CD14-positive monocyte (primary cell): ENCODE measurements at regions not wholly inside any gene's neighbourhood (a gene's known extent, or its start where the extent isn't known, plus 50 kb on each side); places are given as distances from the start of the nearest gene placed in this dataset.

Source experiments
- DNase-seq, 3 donors: peaks; one replicate each; pipeline ENCODE4 v3.0.0-alpha.2; 2011 to 2022
- H2AFZ ChIP-seq: 2 replicates; pipeline ENCODE4 v1.6.0; 2012; ENCODE audit warnings: mild to moderate bottlenecking, low read depth, low read length, inconsistent platforms; ENCODE audit not compliant: insufficient read depth, poor library complexity, severe bottlenecking
- H3K27ac ChIP-seq, 2 donors: 1 replicate in 1 of 2; 2 replicates in 1 of 2; pipeline ENCODE4 v1.5.1; 2012 to 2013; ENCODE audit warnings: low read length in 2 of 2, control low read depth in 1 of 2, inconsistent platforms in 1 of 2, low read depth in 1 of 2, mild to moderate bottlenecking in 1 of 2
- H3K27me3 ChIP-seq, 2 donors: one replicate each; pipeline versions ENCODE4 v1.6.0 to v1.6.1; 2011 to 2013; ENCODE audit warnings: low read length in 2 of 2; ENCODE audit not compliant: control insufficient read depth in 2 of 2, insufficient read depth in 2 of 2
- H3K36me3 ChIP-seq, 2 donors: replicated peaks in 1 of 2; 1 replicate in 1 of 2; 2 replicates in 1 of 2; pipeline versions ENCODE4 v1.5.1 to v1.6.1; 2012 to 2013; ENCODE audit warnings: low read length in 2 of 2, control low read depth in 1 of 2, inconsistent platforms in 1 of 2, mild to moderate bottlenecking in 1 of 2; ENCODE audit not compliant: insufficient read depth in 2 of 2, control insufficient read depth in 1 of 2
- H3K4me1 ChIP-seq, 2 donors: 1 replicate in 1 of 2; 2 replicates in 1 of 2; pipeline versions ENCODE4 v1.5.1 to v1.6.1; 2012 to 2013; ENCODE audit warnings: low read length in 2 of 2, control low read depth in 1 of 2, inconsistent platforms in 1 of 2, mild to moderate bottlenecking in 1 of 2, moderate library complexity in 1 of 2; ENCODE audit not compliant: insufficient read depth in 2 of 2, control insufficient read depth in 1 of 2
- H3K4me2 ChIP-seq: replicated peaks from 2 replicates; pipeline ENCODE3; 2012; ENCODE audit warnings: low read length, moderate library complexity, mild to moderate bottlenecking; ENCODE audit not compliant: poor library complexity, severe bottlenecking; ENCODE audit errors: extremely low read depth
- H3K4me3 ChIP-seq, 3 experiments: fragments of 200-600 bp in 1 of 3; sonication (generic) in 1 of 3; replicated peaks in 1 of 3; 1 replicate in 2 of 3; 2 replicates in 1 of 3; pipeline ENCODE4 v1.5.1; 2011 to 2013; ENCODE audit warnings: low read length in 3 of 3, mild to moderate bottlenecking in 3 of 3, control low read depth in 2 of 3, low read depth in 2 of 3, inconsistent platforms in 1 of 3, moderate library complexity in 1 of 3
- H3K79me2 ChIP-seq: 2 replicates; pipeline ENCODE4 v1.6.0; 2012; ENCODE audit warnings: mild to moderate bottlenecking, control low read depth, inconsistent platforms, low read length, moderate library complexity; ENCODE audit not compliant: insufficient read depth
- H3K9ac ChIP-seq: 2 replicates; pipeline ENCODE4 v1.6.0; 2017; ENCODE audit warnings: low read length, mild to moderate bottlenecking; ENCODE audit not compliant: insufficient read depth, poor library complexity, severe bottlenecking
- H3K9me3 ChIP-seq, 2 donors: replicated peaks in 1 of 2; 1 replicate in 1 of 2; 2 replicates in 1 of 2; pipeline versions ENCODE4 v1.5.1 to v1.6.1; 2012 to 2013; ENCODE audit warnings: low read length in 2 of 2, control low read depth in 1 of 2; ENCODE audit not compliant: control insufficient read depth in 1 of 2, insufficient read depth in 1 of 2
- H4K20me1 ChIP-seq: 2 replicates; pipeline ENCODE4 v1.6.0; 2012; ENCODE audit warnings: mild to moderate bottlenecking, low read length, control low read depth, moderate library complexity; ENCODE audit not compliant: insufficient read depth
- H3K27ac Mint-ChIP-seq, 7 donors: one replicate each; pipeline ENCODE4 v1.8.0; 2020; ENCODE audit warnings: mild to moderate bottlenecking in 7 of 7, mixed read lengths in 7 of 7, moderate library complexity in 6 of 7, inconsistent platforms in 2 of 7
- H3K27me3 Mint-ChIP-seq, 3 donors: one replicate each; pipeline ENCODE4 v1.8.0; 2021 to 2022; ENCODE audit warnings: low read depth in 3 of 3, mild to moderate bottlenecking in 3 of 3, mixed read lengths in 3 of 3, moderate library complexity in 3 of 3, inconsistent platforms in 1 of 3
- H3K36me3 Mint-ChIP-seq, 2 donors: one replicate each; pipeline ENCODE4 v1.8.0; 2020; ENCODE audit warnings: mixed read lengths in 2 of 2, inconsistent platforms in 1 of 2, mild to moderate bottlenecking in 1 of 2
- H3K4me1 Mint-ChIP-seq: one replicate; pipeline ENCODE4 v1.8.0; 2020; ENCODE audit warnings: mild to moderate bottlenecking, mixed read lengths
- H3K4me3 Mint-ChIP-seq, 2 donors: one replicate each; pipeline ENCODE4 v1.8.0; 2020; ENCODE audit warnings: mild to moderate bottlenecking in 2 of 2, mixed read lengths in 2 of 2, moderate library complexity in 1 of 2
- H3K9me3 Mint-ChIP-seq, 7 donors: one replicate each; pipeline ENCODE4 v1.8.0; 2020 to 2022; ENCODE audit warnings: mixed read lengths in 7 of 7, mild to moderate bottlenecking in 6 of 7, moderate library complexity in 6 of 7, inconsistent platforms in 2 of 7
- WGBS: methylation state at CpG from one replicate; pipeline ENCODE4 v1.1.5; 2013; ENCODE audit warnings: missing lambda C conversion rate; ENCODE audit not compliant: insufficient coverage; 5-methylcytosine and 5-hydroxymethylcytosine counted together
- intact Hi-C, 2 donors: fragments of 100-400 bp; cut with micrococcal nuclease; formaldehyde crosslinking; loops; one replicate each; pipeline versions ENCODE4 v1.15.0 to v1.15.1; 2023
- TF ChIP-seq, protein P1 (sequence below): fragments of 200-600 bp; IDR thresholded peaks from one replicate; pipeline ENCODE4 v1.8.0; 2022; ENCODE audit warnings: antibody characterized with exemption, mild to moderate bottlenecking

DNA sequence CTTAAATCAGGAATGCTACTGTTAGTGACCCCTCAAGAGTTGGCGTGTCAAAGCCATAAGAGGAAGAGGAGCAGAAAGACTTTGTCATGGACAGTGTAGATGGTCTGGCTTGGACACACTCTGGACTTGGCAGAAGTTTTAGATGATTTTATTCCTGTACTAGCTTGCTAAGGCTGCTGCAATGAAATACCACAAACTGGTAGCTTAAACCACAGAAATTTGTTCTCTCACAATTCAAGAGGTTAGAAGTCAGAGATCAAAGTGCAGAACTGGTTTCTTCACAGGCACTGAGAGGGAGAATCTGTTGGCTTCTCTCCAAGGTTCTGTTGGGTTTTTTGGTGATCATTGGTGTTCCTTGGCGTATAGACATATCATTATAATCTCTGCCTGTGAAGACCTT lies 869.8 kb upstream of the B3GALT2 start:
- WGBS, result 83% methylated on average over 1 of the region's 2 CpGs
- Histone ChIP-seq H3K4me3 (no peak overlapping the region), H3K36me3 (no peaks in the 10 kb centered on the region), H3K27me3 (no peaks in the 10 kb centered on the region), H3K4me2 (no peak overlapping the region), H3K9me3 (peaks cover 0 to 14% of the 10 kb centered on the region in 2 donors), H4K20me1 (no peaks in the 10 kb centered on the region), H3K79me2 (no peaks in the 10 kb centered on the region), H2AFZ (no peak overlapping the region), H3K9ac (no peak overlapping the region), H3K4me1 (no peaks in the 10 kb centered on the region), H3K27ac (no peak overlapping the region)
- no peaks in the 10 kb centered on the region for H3K27me3 Mint-ChIP-seq
- H3K4me3 Mint-ChIP-seq, result no peak overlapping the region
- H3K4me1 Mint-ChIP-seq, result peaks cover 13% of the 10 kb centered on the region
- intact Hi-C loops, result no loop called here
- no peak overlapping the region for H3K27ac Mint-ChIP-seq
- DNase-seq, result no peak
- peaks cover 1 to 18% (median 9%) of the 10 kb centered on the region in 7 donors for H3K9me3 Mint-ChIP-seq
- TF ChIP-seq, protein P1, sequence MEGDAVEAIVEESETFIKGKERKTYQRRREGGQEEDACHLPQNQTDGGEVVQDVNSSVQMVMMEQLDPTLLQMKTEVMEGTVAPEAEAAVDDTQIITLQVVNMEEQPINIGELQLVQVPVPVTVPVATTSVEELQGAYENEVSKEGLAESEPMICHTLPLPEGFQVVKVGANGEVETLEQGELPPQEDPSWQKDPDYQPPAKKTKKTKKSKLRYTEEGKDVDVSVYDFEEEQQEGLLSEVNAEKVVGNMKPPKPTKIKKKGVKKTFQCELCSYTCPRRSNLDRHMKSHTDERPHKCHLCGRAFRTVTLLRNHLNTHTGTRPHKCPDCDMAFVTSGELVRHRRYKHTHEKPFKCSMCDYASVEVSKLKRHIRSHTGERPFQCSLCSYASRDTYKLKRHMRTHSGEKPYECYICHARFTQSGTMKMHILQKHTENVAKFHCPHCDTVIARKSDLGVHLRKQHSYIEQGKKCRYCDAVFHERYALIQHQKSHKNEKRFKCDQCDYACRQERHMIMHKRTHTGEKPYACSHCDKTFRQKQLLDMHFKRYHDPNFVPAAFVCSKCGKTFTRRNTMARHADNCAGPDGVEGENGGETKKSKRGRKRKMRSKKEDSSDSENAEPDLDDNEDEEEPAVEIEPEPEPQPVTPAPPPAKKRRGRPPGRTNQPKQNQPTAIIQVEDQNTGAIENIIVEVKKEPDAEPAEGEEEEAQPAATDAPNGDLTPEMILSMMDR, result no peak
- H3K36me3 Mint-ChIP-seq, result no peaks in the 10 kb centered on the region

- H3K27ac Mint-ChIP-seq, result no peak overlapping the region
- TF ChIP-seq, protein P1, result no peak
- H3K9me3 Mint-ChIP-seq, result peaks cover 1 to 18% (median 9%) of the 10 kb centered on the region in 7 donors
- WGBS, result no CpG with 5 or more reads among the region's 1 CpG
- H3K79me2 ChIP-seq, result no peaks in the 10 kb centered on the region
- no peaks in the 10 kb centered on the region for H3K36me3 ChIP-seq
- no peak overlapping the region for H2AFZ ChIP-seq
- H3K4me2 ChIP-seq, result no peak overlapping the region
- no peak overlapping the region for H3K4me3 ChIP-seq
- peaks cover 10% of the 10 kb centered on the region for H3K4me1 Mint-ChIP-seq
- DNase-seq, result no peak
- no peaks in the 10 kb centered on the region for H4K20me1 ChIP-seq
- no peaks in the 10 kb centered on the region for H3K4me1 ChIP-seq
- peaks cover 0 to 14% of the 10 kb centered on the region in 2 donors for H3K9me3 ChIP-seq
- H3K4me3 Mint-ChIP-seq, result no peak overlapping the region
- intact Hi-C loops, result no loop called here
- no peaks in the 10 kb centered on the region for H3K36me3 Mint-ChIP-seq
- H3K27me3 Mint-ChIP-seq, result no peaks in the 10 kb centered on the region
- H3K27ac ChIP-seq, result no peak overlapping the region
- no peaks in the 10 kb centered on the region for H3K27me3 ChIP-seq
- H3K9ac ChIP-seq, result no peak overlapping the region
Observed at GRCh38 chr1:194055536-194055935, 869.1 kb upstream of the B3GALT2 start.
